Activated CD8-positive, alpha-beta memory T cell treated with anti-CD3 and anti-CD28 coated beads, Interleukin-2, amount 50 U/mL, for 1 hour (primary cell): ENCODE measurements at regions not wholly inside any gene's neighbourhood (a gene's known extent, or its start where the extent isn't known, plus 50 kb on each side); places are given as distances from the start of the nearest gene placed in this dataset.

ENCODE experiments used
- DNase-seq: peaks from one replicate; pipeline ENCODE4 v3.0.0-alpha.2; 2020; ENCODE audit errors: extremely low read depth

- no peak for DNase-seq
Observed at GRCh38 chr2:133940134-133940533, 313.7 kb upstream of the MGAT5 start.

GRCh38 chr2:133941666-133942065 lies 312.2 kb upstream of the MGAT5 start:
- no peak for DNase-seq

GRCh38 chr2:133942398-133942797 lies 311.5 kb upstream of the MGAT5 start:
- no peak for DNase-seq

GRCh38 chr2:133943108-133943507 lies 310.8 kb upstream of the MGAT5 start:
- no peak for DNase-seq

- DNase-seq = no peak
Observed at GRCh38 chr2:133945089-133945488, 308.8 kb upstream of the MGAT5 start.

GRCh38 chr2:133947057-133947456 lies 306.8 kb upstream of the MGAT5 start:
- DNase-seq = no peak

- DNase-seq = no peak
Observed at GRCh38 chr2:133948610-133949290, 305.1 kb upstream of the MGAT5 start.

GRCh38 chr2:133949595-133949994 lies 304.3 kb upstream of the MGAT5 start:
- no peak for DNase-seq

GRCh38 chr2:133951209-133951608 lies 302.7 kb upstream of the MGAT5 start:
- no peak for DNase-seq

- DNase-seq = no peak
Observed at GRCh38 chr2:133952420-133952819, 301.5 kb upstream of the MGAT5 start.

- no peak for DNase-seq
Observed at GRCh38 chr2:133952896-133953295, 301.0 kb upstream of the MGAT5 start.

GRCh38 chr2:133953524-133953923 lies 300.3 kb upstream of the MGAT5 start:
- no peak for DNase-seq

- no peak for DNase-seq
Observed at GRCh38 chr2:133954636-133955035, 299.2 kb upstream of the MGAT5 start.

- DNase-seq = no peak
Observed at GRCh38 chr2:133955169-133955568, 298.7 kb upstream of the MGAT5 start.

GRCh38 chr2:133956434-133956935 lies 297.4 kb upstream of the MGAT5 start:
- DNase-seq = no peak

GRCh38 chr2:133957724-133958480 lies 296.0 kb upstream of the MGAT5 start:
- DNase-seq = no peak

GRCh38 chr2:133959066-133959465 lies 294.8 kb upstream of the MGAT5 start:
- no peak for DNase-seq

GRCh38 chr2:133966720-133967304 lies 287.1 kb upstream of the MGAT5 start:
- no peak for DNase-seq

- no peak for DNase-seq
Observed at GRCh38 chr2:133967326-133967725, 286.5 kb upstream of the MGAT5 start.

- DNase-seq = no peak
Observed at GRCh38 chr2:133968446-133968845, 285.4 kb upstream of the MGAT5 start.

- no peak for DNase-seq
Observed at GRCh38 chr2:133970641-133971040, 283.2 kb upstream of the MGAT5 start.

GRCh38 chr2:133972297-133972696 lies 281.6 kb upstream of the MGAT5 start:
- no peak for DNase-seq

- DNase-seq = no peak
Observed at GRCh38 chr2:133972786-133973185, 281.1 kb upstream of the MGAT5 start.
